Stimulated activated CD8-positive, alpha-beta memory T cell treated with anti-CD3 and anti-CD28 coated beads, Interleukin-12 subunit alpha, Interleukin-12 subunit beta, amount 100 ng/mL, for 24 hours (primary cell): ENCODE measurements at regions not wholly inside any gene's neighbourhood (a gene's known extent, or its start where the extent isn't known, plus 50 kb on each side); places are given as distances from the start of the nearest gene placed in this dataset.
"Not testable (repeated sequence)": the region's sequence is repeated elsewhere in the genome, so short reads cannot be mapped to it uniquely, and the experiment has no call there.

Source experiments
- DNase-seq: peaks from one replicate; pipeline ENCODE4 v3.0.0-alpha.2; 2020; ENCODE audit errors: extremely low read depth

DNA sequence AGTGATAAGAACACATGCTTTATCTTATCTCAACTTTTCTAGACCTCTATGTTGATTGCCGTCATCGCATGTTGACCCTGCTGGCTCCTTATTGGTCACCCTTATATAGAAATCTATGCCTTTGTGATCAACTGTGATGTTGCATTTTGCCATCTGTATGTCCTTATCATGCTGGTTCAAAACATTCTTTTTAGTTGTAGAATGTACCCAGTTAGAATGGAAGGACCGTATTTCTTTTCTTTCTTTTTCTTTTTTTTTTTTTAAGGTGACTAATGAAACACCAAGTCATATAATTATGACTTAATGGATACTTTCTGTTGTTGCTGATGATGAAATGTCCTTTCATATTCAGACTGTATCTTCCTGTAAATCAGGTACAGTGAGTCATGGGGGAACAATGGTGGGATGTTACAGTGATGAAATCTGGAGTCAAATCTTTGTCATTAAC, 145.9 kb upstream of the CITED2 start:
- no peak for DNase-seq

DNA sequence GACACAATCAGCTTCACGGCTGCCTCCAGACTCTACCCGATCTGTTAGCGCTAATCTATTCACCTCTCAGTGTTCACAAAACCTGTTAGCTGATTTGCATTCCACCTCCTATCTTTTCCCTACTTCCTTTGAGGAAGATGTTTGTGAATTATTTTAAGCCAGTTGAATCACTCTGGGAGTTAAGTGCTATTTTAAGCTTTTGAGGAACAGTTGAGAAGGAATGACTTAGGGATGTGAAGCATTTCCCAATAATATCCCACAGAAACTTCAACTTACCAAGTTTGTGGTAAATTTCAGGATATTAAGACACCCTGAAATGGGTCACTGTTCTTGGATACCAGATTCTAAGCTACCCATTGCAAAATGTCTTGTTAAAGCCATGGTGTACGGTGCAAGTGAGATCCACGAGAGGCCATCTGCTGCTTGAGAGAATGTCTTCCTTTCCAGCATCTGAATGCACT, 145.2 kb upstream of the CITED2 start:
- DNase-seq: no peak

DNA sequence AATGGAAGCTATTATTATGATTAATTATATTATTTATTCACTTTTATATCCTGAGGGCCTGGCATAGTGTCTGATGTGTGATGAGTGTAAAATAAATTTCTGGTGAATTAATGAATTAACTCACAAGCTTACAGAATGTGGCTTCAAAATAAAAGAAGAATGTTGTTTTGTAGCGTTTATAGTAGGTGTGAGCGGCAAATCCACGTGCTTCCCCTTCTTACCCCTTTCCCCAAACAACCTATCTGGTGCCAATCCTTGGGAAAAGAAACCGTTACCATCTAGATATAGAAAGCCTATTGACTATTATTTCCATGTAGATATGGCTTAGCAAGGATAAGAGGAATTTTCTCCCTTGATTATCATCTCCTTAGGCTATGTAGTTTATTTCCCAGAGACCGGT, 144.6 kb upstream of the CITED2 start:
- no peak for DNase-seq

DNA sequence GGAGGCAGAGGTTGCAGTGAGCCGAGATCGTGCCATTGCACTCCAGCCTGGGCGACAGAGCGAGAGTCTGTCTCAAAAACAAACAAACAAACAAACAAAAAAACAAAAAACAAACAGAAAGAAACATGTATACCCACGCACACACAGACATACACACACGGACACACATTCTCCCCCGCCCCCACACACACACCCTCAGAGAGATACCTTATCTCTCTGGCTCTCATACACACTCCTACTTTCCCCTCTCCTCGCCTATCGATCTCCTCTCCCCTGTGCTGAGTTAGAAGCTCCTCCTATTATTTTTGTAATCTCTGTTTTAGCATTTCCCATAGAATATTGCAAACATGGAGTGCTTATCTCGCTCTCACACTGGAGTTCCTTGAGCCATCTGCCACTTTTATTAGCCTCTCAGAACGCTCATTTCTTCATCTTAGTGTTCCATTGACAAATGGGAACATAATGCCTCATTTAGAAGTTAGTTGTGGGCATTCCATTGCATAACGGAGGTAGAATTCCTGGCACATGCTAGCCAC, 144.2 kb upstream of the CITED2 start:
- no peak for DNase-seq

DNA sequence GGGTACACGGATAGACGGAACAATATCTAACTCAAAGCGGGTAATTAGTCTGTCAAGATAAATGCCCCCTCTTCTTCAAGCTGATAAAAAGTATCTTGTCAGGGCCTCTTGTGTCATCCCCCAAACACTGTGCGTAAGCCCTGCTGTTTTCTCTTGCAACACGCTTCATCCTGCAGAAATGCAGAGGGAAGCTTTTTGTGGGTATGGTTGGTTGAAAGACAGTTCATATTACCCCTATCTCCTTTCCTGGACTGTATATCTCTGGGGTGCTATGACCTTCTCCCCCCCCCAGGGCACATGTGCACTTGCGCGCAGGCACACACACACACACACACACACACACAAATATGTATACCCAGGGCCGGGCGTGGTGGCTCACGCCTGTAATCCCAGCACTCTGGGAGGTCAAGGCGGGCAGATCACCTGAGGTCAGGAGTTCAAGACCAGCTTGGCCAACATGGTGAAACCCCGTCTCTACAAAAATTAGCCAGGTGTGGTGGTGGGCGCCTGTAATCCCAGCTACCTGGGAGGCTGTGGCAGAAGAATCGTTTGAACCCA, 143.6 kb upstream of the CITED2 start:
- not testable (repeated sequence) for DNase-seq

DNA sequence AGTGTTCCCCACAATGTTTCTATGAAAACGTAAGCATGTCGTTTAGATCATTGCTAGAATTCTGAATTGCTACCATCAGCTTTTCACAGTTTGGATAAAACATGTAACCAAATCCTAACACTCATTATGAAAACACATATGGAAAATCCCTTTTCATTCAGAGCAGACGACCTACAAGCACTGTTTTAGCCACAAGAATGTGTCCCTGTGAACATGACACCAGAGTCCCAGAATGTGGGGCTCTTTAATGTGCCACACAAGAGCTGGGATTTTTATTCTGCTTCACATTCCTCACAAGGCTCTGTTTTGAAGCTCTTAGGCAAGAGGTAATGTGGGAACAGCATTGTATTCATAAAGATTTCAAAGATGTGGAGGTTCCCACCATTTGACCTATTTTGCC, 141.1 kb upstream of the CITED2 start:
- no peak for DNase-seq

DNA sequence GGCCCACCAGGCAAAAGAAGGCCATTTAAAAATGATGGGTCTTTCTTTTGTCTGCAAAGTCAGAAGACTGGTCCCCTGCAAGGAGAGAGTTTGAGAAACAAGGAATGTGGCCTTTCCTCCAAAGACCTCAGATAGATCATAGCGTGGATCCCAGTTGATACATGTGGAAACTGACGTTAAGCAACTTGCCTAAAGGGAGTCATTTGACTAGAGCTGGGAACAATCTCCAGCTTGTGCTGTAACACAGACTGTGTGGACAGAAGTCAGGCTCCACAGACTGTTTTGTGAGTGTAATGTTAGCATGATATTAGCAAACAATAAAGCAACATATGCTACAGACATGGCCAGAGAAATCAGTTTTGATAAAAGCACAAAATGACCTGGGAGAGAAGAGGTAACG, 140.4 kb upstream of the CITED2 start:
- no peak for DNase-seq

DNA sequence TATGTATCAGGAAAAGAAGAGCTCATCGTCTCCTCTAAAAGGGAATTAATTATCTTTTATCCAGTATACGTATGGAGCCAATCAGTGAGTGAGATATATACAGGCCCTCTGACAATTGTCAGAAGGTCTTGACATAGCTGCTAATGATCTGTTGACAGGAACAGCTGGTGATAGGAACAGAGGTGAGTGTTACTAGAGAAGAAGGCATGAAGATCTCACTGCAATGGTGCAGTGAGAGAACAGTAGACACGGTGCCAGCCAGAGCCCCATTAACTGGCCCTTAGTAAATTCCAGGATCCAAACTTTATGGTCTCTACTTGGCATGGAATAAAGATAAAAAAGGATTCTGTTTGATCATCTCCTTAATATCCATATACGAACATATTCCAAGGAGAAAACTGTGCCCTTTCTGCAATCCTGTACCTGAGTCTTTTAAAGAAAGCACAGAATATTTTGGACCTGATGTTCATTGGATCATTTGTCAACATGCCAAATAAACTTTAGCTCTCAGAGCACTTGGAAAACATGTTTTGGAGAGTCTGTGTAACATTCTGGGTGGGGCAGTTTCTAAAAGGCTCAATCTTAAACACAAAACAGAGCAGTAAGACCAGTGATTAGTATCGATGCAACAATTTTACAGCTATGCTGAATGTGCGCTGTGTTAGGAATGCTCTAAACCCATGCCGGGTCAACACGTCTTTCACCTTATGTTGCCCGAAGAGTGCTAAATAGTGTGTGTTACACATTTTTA, 135.8 kb upstream of the CITED2 start:
- no peak for DNase-seq

DNA sequence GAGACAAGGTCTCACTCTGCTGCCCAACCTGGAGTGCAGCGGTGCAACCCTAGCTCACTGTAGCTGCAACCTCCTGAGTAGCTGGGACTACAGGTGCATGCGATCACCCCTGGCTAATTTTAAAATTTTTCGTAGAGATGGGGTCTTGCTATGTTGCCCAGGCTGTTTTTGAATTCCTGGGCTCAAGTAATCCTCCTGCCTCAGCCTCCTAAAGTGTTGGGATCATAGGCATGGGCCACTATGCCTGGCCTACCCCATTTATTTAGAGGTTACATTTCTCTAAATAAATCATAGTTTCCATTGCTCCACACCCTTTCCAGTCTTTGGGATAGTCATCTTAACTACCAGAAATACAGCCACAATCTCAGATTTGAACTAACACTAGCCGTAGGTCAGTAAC, 134.7 kb upstream of the CITED2 start:
- DNase-seq: no peak

DNA sequence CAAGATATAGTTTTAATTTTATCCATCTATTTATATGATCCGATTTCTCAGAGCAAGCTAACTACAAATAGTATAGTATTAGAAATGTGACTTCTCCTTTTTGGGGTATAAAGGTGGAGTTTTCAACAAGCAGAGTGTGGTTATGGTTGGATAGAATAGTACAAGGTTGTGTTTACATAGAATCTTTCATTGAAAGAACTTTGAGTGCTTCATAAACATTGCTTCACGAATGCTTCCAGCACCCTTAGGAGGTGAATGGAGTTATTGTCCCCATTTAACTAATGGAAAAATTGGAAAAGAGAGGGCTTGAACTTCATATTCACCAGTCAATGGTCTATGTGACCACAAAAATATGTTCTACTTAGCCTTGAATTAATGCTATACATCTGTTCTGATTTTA, 134.1 kb upstream of the CITED2 start:
- no peak for DNase-seq

DNA sequence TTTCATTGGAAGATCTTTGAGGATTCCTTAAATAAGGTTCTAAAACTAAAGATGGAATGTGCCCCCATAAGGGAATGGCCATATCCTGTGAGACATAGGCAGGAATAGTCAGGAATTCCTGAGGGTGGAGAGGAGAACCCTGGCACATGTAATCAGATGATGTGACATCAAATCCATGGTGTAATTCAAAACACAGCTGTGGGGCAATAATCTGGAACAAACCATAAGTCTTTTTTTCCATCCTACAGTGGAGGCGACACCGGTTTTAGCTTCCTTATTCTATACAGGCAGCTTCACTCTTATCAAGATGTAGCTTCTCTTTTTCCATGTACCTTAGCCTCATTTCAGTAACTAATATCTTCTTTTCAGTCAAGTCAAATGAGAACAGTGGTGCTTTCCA, 133.6 kb upstream of the CITED2 start:
- DNase-seq: no peak

DNA sequence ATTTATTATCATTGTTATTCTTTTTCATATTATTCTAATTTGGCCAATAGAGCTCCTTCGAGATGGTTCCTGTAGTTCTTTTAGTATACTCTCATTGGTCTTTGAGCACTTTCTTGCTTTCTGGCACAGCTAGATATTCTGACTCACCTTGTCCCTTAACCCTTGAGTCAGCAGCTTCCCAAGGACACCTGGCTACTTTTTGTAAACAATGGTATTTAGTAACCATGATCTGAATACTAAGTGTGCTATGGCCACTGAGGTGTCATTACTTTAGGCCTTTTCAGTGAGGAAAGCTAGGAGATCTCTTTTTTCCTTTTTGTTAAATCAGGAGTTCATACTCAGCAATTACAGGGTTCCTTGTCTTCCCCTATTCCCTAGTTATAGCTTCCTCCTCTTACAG, 126.5 kb upstream of the CITED2 start:
- DNase-seq: no peak

DNA sequence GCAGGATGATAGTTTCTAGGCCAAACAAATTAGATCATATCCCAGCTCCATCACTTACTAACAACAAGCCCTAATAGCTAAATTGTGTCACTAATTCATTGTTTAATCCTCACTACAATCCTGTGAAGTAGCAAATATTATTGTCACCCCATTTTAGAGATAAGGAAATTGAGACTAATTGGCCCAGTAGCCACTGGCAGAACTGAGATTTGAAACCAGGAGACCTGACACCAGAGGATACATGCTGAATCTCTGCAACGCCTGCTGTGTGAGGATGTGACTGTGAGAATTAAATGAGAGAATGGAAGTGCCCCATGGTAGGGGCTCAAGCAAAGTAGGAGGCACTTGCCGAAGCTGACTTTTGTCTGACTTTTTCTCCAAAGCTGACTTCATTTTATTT, 124.3 kb upstream of the CITED2 start:
- DNase-seq: no peak

DNA sequence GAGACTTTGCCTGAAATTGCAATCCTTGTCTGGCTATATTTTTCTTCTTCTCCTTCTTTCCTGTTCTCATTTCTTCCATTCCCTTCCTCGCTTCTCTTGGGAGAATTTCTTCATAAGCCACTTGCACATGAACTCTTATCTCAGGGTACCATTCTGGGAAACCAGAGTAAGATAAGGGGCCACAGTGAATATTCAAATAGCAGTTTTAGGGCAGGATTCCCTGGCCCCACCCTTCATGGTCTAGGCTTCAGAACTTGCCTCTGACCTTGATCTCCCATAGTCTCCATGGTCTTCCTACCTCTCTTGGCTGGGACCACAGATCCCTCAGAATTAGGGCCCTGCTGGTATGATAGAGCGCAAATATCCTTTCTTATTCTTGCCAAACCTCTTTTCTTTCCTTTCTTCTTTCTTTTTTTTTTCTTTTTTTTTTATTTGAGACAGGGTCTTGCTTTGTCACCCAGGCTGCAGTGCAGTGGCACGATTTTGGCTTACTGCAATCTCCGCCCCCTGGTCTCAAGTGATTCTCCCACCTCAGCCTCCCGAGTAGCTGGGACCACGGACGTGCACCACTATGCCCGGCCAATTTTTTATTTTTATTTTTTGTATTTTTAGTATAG, 123.0 kb upstream of the CITED2 start:
- no peak for DNase-seq

DNA sequence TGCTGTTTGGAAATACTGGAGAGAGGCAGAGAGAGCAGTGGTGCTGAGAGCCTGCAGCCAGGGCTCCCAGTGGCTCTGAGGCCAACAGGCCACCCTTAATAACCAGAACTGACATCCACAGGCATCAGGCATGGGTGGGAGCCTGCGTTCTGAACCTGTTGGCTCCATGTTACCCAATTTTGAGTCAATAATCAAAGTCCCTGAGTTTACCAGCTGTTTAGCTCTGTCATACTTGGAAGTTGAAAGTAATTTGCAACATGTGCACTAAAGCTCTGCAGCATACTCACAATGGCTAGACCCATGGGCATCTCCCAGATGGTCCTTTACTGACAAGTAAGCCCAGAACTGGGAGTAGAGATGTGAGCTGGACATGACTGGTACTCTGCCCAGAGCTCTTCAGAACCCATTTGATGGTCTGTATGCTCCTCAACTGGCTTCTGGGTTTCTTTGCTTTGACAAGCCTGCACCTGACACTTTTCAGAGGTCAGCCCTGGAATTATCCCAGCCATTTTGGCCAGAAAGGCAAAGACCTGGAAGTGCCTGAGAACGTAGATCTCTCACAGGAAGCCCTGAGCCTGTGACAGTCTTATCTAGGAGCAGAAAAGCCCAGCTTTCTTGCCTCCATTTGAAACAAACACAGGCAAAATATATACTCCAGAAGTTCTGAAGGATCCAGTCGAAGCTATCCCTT, 122.4 kb upstream of the CITED2 start:
- DNase-seq: no peak

DNA sequence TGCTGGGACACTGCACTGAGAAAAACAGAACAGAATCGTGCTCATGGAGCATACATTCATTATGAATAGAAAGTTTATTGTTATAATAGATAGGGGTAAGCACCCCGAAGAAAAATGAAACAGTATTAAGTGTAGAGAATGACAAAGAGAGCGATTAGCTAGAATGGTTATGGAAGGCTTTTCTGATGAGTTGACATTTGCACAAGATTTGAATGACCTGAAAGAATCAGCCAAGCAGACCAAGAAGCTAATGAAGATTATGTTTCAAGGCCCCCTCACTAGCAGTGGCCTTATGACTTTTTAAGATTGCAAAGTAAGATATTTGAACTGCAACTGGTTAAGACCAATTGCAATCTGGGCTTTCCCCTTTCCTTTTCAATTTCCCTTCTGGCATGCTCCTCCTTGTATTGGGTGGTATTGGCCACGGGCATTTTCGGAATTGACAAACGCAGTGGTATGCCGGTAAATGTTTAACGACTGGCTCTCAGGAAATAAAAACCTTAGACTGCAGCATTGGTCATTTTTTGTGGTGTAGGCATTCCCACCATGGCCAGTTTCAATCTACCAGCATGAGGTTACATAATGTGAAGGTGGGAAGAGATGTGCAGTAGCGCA, 120.0 kb upstream of the CITED2 start:
- no peak for DNase-seq

DNA sequence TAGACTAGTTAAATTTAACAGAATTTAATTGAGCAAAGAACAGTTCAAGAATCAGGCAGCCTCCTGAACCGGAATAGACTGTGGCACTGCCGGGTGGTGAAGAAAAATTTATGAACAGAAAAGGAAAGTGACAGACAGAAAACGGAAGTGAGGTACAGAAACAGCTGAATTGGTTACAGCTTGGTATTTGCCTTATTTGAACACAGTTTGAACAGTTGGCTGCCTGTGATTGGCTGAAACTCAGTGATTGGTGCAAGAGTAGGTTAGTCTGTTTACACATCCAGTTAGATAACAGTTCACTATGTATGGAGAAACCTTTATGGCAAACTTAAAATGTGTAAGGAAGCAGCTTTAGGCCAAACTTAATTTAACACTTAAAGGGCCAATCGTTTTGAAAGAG, 116.0 kb upstream of the CITED2 start:
- no peak for DNase-seq

DNA sequence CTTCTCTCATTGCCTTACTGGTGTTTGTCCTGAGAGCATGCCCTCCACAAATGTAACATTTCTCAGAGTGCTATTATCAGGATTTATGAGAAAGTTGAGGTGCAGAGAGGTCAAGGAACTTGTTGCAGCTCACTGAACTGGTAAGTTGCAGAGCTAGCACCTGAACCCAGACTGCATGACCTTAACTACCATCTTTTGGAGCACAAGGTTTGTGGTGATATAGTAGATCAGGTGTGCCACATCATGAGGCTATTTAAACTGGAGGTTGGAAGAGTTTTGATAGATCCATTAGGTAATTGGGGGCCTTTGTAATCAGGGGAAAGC, 112.0 kb upstream of the CITED2 start:
- no peak for DNase-seq

DNA sequence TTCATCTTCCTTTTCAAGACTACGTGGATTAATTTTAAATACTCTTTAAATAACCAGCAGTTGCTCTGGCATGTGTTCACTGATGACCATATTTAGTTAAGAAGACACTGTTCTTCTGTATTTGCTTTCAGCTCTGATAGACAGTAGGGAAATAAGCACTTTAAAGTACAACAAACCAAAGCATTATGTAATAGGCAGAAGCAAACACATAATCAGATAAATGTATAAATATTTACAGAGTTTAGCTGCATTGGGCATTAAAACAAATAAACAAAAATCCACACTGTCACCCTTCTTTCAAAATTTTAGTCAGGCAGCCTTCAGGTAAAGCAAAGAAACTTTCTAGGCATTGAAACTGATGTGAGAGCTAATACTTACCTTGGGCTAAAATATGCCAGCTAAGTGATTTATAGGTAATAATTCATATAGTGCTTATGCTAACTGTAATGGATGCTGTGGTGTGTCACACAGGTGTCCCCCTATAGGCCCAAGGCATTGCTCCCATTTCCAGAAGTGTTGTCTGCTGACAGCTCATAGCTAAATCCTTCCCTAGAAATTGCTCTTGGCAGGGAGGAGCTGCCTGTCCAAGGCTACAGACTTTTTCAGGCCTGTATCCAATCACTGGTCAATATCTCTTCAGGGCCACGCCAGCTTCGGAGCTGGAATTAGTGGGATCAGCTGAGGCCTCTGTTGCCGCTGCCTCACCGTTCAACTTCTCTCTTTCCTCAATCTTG, 111.5 kb upstream of the CITED2 start:
- no peak for DNase-seq

DNA sequence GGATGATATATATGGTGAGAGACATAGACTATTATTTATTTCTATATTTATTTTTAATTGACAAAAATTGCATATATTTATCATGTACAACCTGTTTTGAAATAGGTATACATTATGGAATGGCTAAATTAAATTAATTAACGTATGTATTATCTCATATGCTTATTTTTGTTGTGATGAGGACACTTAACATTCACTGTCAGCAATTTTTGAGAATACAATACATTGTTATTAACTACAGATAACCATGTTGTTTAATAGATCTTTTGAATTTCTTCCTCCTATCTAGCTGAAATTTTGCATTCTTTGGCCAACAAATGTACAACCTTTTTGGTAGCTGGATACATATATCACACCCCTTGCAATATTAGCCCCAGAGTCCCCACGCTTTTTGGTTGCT, 110.7 kb upstream of the CITED2 start:
- no peak for DNase-seq

DNA sequence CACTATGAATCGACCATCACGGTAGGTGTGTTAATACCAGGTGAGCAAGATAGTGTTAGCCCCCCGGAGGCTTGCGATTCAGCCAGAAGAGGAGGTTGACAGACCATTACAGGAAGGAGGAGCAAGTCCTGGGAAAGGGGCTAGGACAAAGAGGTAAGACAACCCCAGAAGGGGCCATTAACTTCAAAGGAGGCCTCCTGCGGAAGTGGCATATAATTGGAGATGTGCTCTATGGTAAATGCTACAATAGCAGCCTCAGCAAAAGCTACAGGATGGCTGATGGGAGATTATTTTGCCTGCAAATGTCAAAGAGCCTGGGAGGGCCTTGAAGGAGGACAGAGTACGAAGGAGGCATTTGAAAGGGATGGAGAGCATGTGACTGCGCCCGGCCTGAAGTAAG, 108.6 kb upstream of the CITED2 start:
- DNase-seq: no peak

DNA sequence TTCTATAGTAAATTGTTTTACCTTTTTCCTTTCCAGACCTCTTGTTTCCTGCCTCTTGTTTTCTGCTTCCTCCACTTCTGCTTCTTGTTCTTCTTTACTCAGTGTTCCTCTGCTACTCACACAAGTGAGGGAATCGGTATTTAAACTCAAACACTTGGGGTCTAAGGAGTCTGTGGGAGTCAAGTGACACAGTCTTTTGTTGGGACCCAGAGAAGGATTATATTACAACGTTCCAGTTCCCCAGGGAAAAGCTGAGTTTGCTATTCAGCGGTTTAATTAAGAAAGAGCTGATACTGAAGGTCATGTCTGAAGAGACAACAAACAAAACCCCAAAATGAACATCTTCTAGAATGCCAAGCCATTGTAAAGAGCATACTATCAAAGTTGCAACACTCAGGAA, 107.8 kb upstream of the CITED2 start:
- no peak for DNase-seq
